Smooth muscle cell (in vitro differentiated cells): ENCODE measurements at regions not wholly inside any gene's neighbourhood (a gene's known extent, or its start where the extent isn't known, plus 50 kb on each side); places are given as distances from the start of the nearest gene placed in this dataset.

Source experiments
- DNase-seq: peaks from one replicate; lab custom pipeline; 2025; ENCODE audit not compliant: unreplicated experiment; lab: John Stamatoyannopoulos, UW
- H2AFZ ChIP-seq: fragments of 200-600 bp; sonication (generic); 2 replicates; pipeline ENCODE4 v1.6.0; 2016; ENCODE audit warnings: antibody characterized with exemption, low read depth, mild to moderate bottlenecking
- H3F3A ChIP-seq: fragments of 200-600 bp; sonication (generic); 2 replicates; pipeline ENCODE4 v1.6.0; 2017; ENCODE audit warnings: antibody characterized with exemption, low read depth
- H3K27ac ChIP-seq: fragments of 200-600 bp; sonication (generic); 2 replicates; pipeline ENCODE4 v1.5.1; 2016; ENCODE audit warnings: low read depth, mild to moderate bottlenecking
- H3K27me3 ChIP-seq: fragments of 200-600 bp; sonication (generic); 2 replicates; pipeline ENCODE4 v1.6.1; 2016; ENCODE audit warnings: low read depth, mild to moderate bottlenecking
- H3K36me3 ChIP-seq: fragments of 200-600 bp; sonication (generic); 2 replicates; pipeline ENCODE4 v1.5.1; 2016; ENCODE audit warnings: low read depth
- H3K4me1 ChIP-seq: fragments of 200-600 bp; sonication (generic); 2 replicates; pipeline ENCODE4 v1.5.1; 2016; ENCODE audit warnings: low read depth
- H3K4me2 ChIP-seq: fragments of 200-600 bp; sonication (generic); 2 replicates; pipeline ENCODE4 v1.6.0; 2016; ENCODE audit warnings: mild to moderate bottlenecking
- H3K4me3 ChIP-seq: fragments of 200-600 bp; sonication (generic); 2 replicates; pipeline ENCODE4 v1.5.1; 2016; ENCODE audit warnings: mild to moderate bottlenecking
- H3K79me2 ChIP-seq: fragments of 200-600 bp; sonication (generic); 2 replicates; pipeline ENCODE4 v1.6.0; 2016; ENCODE audit warnings: low read depth, mild to moderate bottlenecking
- H3K9ac ChIP-seq: fragments of 200-600 bp; sonication (generic); 2 replicates; pipeline ENCODE4 v1.6.0; 2016; ENCODE audit warnings: low read depth
- H3K9me3 ChIP-seq: fragments of 200-600 bp; sonication (generic); replicated peaks from 2 replicates; pipeline ENCODE4 v1.5.1; 2016; ENCODE audit warnings: low read depth
- H4K20me1 ChIP-seq: fragments of 200-600 bp; sonication (generic); 2 replicates; pipeline ENCODE4 v1.6.0; 2016; ENCODE audit warnings: low read depth
- CTCF ChIP-seq: fragments of 200-600 bp; sonication (generic); IDR thresholded peaks from 2 replicates; pipeline ENCODE4 v1.5.1; 2017; ENCODE audit warnings: borderline replicate concordance, mild to moderate bottlenecking, antibody characterized with exemption; ENCODE audit not compliant: insufficient read depth, poor library complexity, severe bottlenecking
- WGBS: methylation state at CpG from one replicate; pipeline ENCODE4 v1.1.7; 2016; ENCODE audit warnings: low lambda C conversion rate; 5-methylcytosine and 5-hydroxymethylcytosine counted together

- no peaks in the 10 kb centered on the region for H3K4me1 ChIP-seq
- H3K9me3 ChIP-seq = no peaks in the 10 kb centered on the region
- H3K9ac ChIP-seq = no peak overlapping the region
- no peak for DNase-seq
- peak overlapping the region; percentile 57 for H2AFZ ChIP-seq
- TF ChIP-seq CTCF = peak; percentile 67
- no peak overlapping the region for H3K27ac ChIP-seq
- H3K27me3 ChIP-seq = no peaks in the 10 kb centered on the region
- no peaks in the 10 kb centered on the region for H3K36me3 ChIP-seq
- WGBS = 5% methylated on average over 12 of the region's 12 CpGs
- peak overlapping the region; percentile 50 for H3K4me3 ChIP-seq
- H3F3A ChIP-seq = no peaks in the 10 kb centered on the region
- no peaks in the 10 kb centered on the region for H3K79me2 ChIP-seq
- no peaks in the 10 kb centered on the region for H4K20me1 ChIP-seq
- H3K4me2 ChIP-seq = peak overlapping the region; percentile 86
Measured at GRCh38 chr9:87336914-87337333, 160.7 kb upstream of the DAPK1 start.

DNA sequence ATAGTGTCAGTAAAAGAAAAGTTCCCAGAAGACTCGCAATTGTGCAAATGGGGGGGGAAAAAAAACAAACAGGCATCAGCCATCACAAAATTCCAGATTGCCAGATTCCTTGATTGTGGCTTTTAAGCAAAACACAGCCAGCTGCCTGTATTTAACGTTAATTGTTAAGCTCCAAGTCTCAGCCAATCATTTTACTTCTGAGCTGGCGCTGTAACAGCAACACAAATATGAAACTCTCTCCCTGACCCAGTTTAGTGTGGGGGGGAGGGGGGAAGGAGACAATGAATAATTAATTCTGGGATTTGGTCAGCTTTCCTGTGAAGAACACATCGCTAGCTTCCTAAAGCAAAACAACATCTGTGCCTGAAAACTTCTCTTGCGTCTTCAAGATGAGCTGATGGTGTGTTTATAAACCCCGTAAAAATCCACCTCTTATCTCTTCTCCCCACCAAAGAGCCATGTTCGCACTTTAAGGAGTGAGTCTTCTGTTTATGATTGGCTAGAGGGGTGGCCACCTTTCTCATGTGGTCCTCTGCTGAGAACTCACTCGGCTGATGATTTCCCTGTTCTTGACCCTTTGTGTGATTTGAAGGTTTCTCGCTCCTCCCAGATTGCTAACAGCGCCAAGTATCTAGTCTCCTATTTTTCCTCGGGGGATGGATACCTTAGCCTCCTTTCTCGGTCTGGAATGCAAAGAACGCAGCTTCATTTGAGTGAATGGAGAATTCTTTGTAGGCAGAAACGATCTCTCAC, 160.2 kb upstream of the DAPK1 start:
- H3K79me2 ChIP-seq = no peaks in the 10 kb centered on the region
- no peaks in the 10 kb centered on the region for H3K27me3 ChIP-seq
- 2% methylated on average over 14 of the region's 14 CpGs for WGBS
- no peak for TF ChIP-seq CTCF
- no peaks in the 10 kb centered on the region for H3F3A ChIP-seq
- H3K9ac ChIP-seq = no peak overlapping the region
- H3K9me3 ChIP-seq = no peaks in the 10 kb centered on the region
- peak overlapping the region; percentile 86 for H3K4me2 ChIP-seq
- peak overlapping the region; percentile 50 for H3K4me3 ChIP-seq
- no peaks in the 10 kb centered on the region for H3K4me1 ChIP-seq
- no peak overlapping the region for H3K27ac ChIP-seq
- no peak for DNase-seq
- no peaks in the 10 kb centered on the region for H3K36me3 ChIP-seq
- H2AFZ ChIP-seq = peak overlapping the region; percentile 57
- H4K20me1 ChIP-seq = no peaks in the 10 kb centered on the region

- WGBS = 31% methylated on average over 13 of the region's 13 CpGs
- H3K27ac ChIP-seq = no peak overlapping the region
- no peak for DNase-seq
- no peak for TF ChIP-seq CTCF
- H3K9ac ChIP-seq = no peak overlapping the region
- H3K4me1 ChIP-seq = no peaks in the 10 kb centered on the region
- no peaks in the 10 kb centered on the region for H3F3A ChIP-seq
- H3K27me3 ChIP-seq = no peaks in the 10 kb centered on the region
- peak overlapping the region; percentile 86 for H3K4me2 ChIP-seq
- no peaks in the 10 kb centered on the region for H4K20me1 ChIP-seq
- H3K36me3 ChIP-seq = no peaks in the 10 kb centered on the region
- peak overlapping the region; percentile 50 for H3K4me3 ChIP-seq
- H3K9me3 ChIP-seq = no peaks in the 10 kb centered on the region
- no peaks in the 10 kb centered on the region for H3K79me2 ChIP-seq
- peak overlapping the region; percentile 57 for H2AFZ ChIP-seq
Measured at GRCh38 chr9:87338088-87338989, 159.3 kb upstream of the DAPK1 start.
